ENCODE measurements at regions not wholly inside any gene's neighbourhood (a gene's known extent, or its start where the extent isn't known, plus 50 kb on each side); places are given as distances from the start of the nearest gene placed in this dataset.

DNA sequence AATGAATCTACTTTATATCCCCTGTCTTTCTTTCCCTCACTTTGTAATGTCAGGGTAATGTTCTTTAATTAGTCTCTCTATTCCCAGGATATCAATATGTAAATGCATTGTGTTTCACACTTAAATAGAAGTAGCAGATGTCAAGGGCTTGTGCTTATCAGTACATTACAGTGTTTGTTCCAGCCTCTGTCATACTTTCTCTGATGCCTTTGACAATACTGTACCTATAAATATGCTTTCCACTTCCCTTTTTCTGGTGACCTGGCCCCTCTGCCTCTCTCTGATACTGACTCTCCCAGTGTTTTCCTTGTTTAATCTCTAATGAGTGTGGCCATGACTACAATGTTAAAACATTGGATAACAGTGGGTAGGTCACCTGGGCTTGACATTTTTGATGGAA lies 862.0 kb upstream of the NEGR1 start:
- no peak overlapping the region for H3K4me2 ChIP-seq
- no peak overlapping the region for H2AFZ ChIP-seq
- peaks cover 10% of the 10 kb centered on the region; the same call in 2 of the 3 replicates for H3K4me1 Mint-ChIP-seq
- no peak overlapping the region for H3K27ac Mint-ChIP-seq
- no peak overlapping the region for H3K4me3 Mint-ChIP-seq
- H3K27me3 Mint-ChIP-seq (ENCODE audit: insufficient read depth, low read depth, poor library complexity): no peaks in the 10 kb centered on the region
- no peaks in the 10 kb centered on the region for H3K27me3 ChIP-seq (ENCODE audit: insufficient read depth)
- peaks cover 9% of the 10 kb centered on the region for H3K36me3 ChIP-seq (ENCODE audit: insufficient read depth)
- H3K27ac ChIP-seq (ENCODE audit: low read depth): no peak overlapping the region
- H3F3A ChIP-seq (replicated peaks; ENCODE audit: low read depth): no peaks in the 10 kb centered on the region
- no peaks in the 10 kb centered on the region for H3K79me2 ChIP-seq (replicated peaks; ENCODE audit: insufficient read depth)
- TF ChIP-seq ZNF114 (CRISPR knock-in tag; IDR thresholded peaks at IDR 0.05): no peak
- TF ChIP-seq, protein P1, sequence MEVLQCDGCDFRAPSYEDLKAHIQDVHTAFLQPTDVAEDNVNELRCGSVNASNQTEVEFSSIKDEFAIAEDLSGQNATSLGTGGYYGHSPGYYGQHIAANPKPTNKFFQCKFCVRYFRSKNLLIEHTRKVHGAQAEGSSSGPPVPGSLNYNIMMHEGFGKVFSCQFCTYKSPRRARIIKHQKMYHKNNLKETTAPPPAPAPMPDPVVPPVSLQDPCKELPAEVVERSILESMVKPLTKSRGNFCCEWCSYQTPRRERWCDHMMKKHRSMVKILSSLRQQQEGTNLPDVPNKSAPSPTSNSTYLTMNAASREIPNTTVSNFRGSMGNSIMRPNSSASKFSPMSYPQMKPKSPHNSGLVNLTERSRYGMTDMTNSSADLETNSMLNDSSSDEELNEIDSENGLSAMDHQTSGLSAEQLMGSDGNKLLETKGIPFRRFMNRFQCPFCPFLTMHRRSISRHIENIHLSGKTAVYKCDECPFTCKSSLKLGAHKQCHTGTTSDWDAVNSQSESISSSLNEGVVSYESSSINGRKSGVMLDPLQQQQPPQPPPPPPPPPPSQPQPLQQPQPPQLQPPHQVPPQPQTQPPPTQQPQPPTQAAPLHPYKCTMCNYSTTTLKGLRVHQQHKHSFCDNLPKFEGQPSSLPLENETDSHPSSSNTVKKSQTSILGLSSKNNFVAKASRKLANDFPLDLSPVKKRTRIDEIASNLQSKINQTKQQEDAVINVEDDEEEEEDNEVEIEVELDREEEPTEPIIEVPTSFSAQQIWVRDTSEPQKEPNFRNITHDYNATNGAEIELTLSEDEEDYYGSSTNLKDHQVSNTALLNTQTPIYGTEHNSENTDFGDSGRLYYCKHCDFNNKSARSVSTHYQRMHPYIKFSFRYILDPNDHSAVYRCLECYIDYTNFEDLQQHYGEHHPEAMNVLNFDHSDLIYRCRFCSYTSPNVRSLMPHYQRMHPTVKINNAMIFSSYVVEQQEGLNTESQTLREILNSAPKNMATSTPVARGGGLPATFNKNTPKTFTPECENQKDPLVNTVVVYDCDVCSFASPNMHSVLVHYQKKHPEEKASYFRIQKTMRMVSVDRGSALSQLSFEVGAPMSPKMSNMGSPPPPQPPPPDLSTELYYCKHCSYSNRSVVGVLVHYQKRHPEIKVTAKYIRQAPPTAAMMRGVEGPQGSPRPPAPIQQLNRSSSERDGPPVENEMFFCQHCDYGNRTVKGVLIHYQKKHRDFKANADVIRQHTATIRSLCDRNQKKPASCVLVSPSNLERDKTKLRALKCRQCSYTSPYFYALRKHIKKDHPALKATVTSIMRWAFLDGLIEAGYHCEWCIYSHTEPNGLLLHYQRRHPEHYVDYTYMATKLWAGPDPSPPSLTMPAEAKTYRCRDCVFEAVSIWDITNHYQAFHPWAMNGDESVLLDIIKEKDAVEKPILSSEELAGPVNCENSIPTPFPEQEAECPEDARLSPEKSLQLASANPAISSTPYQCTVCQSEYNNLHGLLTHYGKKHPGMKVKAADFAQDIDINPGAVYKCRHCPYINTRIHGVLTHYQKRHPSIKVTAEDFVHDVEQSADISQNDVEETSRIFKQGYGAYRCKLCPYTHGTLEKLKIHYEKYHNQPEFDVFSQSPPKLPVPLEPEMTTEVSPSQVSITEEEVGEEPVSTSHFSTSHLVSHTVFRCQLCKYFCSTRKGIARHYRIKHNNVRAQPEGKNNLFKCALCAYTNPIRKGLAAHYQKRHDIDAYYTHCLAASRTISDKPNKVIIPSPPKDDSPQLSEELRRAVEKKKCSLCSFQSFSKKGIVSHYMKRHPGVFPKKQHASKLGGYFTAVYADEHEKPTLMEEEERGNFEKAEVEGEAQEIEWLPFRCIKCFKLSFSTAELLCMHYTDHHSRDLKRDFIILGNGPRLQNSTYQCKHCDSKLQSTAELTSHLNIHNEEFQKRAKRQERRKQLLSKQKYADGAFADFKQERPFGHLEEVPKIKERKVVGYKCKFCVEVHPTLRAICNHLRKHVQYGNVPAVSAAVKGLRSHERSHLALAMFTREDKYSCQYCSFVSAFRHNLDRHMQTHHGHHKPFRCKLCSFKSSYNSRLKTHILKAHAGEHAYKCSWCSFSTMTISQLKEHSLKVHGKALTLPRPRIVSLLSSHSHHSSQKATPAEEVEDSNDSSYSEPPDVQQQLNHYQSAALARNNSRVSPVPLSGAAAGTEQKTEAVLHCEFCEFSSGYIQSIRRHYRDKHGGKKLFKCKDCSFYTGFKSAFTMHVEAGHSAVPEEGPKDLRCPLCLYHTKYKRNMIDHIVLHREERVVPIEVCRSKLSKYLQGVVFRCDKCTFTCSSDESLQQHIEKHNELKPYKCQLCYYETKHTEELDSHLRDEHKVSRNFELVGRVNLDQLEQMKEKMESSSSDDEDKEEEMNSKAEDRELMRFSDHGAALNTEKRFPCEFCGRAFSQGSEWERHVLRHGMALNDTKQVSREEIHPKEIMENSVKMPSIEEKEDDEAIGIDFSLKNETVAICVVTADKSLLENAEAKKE (CRISPR knock-in tag; IDR thresholded peaks at IDR 0.05): no peak
- DNase-seq (ENCODE audit: low spot score) (no peak), ATAC-seq (no peak)
- H3K4me3 ChIP-seq: no peak overlapping the region
- H4K20me1 ChIP-seq (replicated peaks; ENCODE audit: insufficient read depth): no peaks in the 10 kb centered on the region
- peaks cover 27% of the 10 kb centered on the region for H3K9me3 Mint-ChIP-seq
- peaks cover 19% of the 10 kb centered on the region; the same call in 2 of the 3 replicates for H3K36me3 Mint-ChIP-seq (ENCODE audit: low read depth)
- peaks cover 15% of the 10 kb centered on the region; the same call in 1 of the 2 replicates for H3K9me2 ChIP-seq (ENCODE audit: insufficient read depth)
- peaks cover 10% of the 10 kb centered on the region; the same call in 1 of the 2 replicates for H3K4me1 ChIP-seq (ENCODE audit: insufficient read depth)

DNA sequence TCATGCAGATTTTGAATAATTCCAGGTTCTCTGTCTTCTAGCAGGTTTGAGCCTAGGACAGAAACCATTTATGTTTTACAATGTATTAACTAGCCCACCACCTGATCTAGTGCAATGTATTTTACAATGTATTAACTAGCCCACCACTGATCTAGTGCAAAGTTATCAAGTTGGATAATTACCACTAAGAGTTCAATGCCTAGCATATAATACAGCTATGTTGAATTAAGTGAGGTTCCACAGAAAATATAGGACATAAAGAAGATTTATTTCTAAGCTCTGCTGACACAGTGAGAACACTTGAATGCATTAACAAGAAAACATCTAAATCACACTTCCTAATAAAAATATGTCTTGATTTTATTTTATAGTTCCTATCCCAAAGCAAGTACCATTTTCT lies 854.6 kb upstream of the NEGR1 start:
- H3K36me3 ChIP-seq (ENCODE audit: insufficient read depth): no peaks in the 10 kb centered on the region; the same call in 1 of the 2 replicates
- no peaks in the 10 kb centered on the region for H3K4me1 ChIP-seq (ENCODE audit: insufficient read depth)
- peaks cover 18% of the 10 kb centered on the region; the same call in 1 of the 2 replicates for H3K9me2 ChIP-seq (ENCODE audit: insufficient read depth)
- no peaks in the 10 kb centered on the region for H3K27me3 ChIP-seq (ENCODE audit: insufficient read depth)
- no peak overlapping the region for H2AFZ ChIP-seq
- no peaks in the 10 kb centered on the region for H3F3A ChIP-seq (replicated peaks; ENCODE audit: low read depth)
- H3K4me2 ChIP-seq: no peak overlapping the region
- ATAC-seq: no peak
- Mint-ChIP-seq H3K4me3 (no peak overlapping the region), H3K4me1 (no peaks in the 10 kb centered on the region), H3K27ac (no peak overlapping the region), H3K27me3 (ENCODE audit: insufficient read depth, low read depth, poor library complexity) (no peaks in the 10 kb centered on the region), H3K9me3 (peaks cover 13% of the 10 kb centered on the region; the same call in 2 of the 3 replicates), H3K36me3 (ENCODE audit: low read depth) (peaks cover 7% of the 10 kb centered on the region; the same call in 2 of the 3 replicates)
- H3K27ac ChIP-seq (ENCODE audit: low read depth): no peak overlapping the region
- H4K20me1 ChIP-seq (replicated peaks; ENCODE audit: insufficient read depth): no peaks in the 10 kb centered on the region
- H3K4me3 ChIP-seq: no peak overlapping the region
- no peaks in the 10 kb centered on the region for H3K79me2 ChIP-seq (replicated peaks; ENCODE audit: insufficient read depth)
- DNase-seq (ENCODE audit: low spot score): no peak
- TF ChIP-seq CREB1 (CRISPR knock-in tag; IDR thresholded peaks at IDR 0.05; ENCODE audit: low read depth) (no peak), ZNF331 (CRISPR knock-in tag; IDR thresholded peaks at IDR 0.05; ENCODE audit: low read depth) (no peak), EZH2phosphoT487 (IDR thresholded peaks at IDR 0.05; ENCODE audit: unreplicated experiment) (no peak)
- TF ChIP-seq, protein P2, sequence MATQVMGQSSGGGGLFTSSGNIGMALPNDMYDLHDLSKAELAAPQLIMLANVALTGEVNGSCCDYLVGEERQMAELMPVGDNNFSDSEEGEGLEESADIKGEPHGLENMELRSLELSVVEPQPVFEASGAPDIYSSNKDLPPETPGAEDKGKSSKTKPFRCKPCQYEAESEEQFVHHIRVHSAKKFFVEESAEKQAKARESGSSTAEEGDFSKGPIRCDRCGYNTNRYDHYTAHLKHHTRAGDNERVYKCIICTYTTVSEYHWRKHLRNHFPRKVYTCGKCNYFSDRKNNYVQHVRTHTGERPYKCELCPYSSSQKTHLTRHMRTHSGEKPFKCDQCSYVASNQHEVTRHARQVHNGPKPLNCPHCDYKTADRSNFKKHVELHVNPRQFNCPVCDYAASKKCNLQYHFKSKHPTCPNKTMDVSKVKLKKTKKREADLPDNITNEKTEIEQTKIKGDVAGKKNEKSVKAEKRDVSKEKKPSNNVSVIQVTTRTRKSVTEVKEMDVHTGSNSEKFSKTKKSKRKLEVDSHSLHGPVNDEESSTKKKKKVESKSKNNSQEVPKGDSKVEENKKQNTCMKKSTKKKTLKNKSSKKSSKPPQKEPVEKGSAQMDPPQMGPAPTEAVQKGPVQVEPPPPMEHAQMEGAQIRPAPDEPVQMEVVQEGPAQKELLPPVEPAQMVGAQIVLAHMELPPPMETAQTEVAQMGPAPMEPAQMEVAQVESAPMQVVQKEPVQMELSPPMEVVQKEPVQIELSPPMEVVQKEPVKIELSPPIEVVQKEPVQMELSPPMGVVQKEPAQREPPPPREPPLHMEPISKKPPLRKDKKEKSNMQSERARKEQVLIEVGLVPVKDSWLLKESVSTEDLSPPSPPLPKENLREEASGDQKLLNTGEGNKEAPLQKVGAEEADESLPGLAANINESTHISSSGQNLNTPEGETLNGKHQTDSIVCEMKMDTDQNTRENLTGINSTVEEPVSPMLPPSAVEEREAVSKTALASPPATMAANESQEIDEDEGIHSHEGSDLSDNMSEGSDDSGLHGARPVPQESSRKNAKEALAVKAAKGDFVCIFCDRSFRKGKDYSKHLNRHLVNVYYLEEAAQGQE (IDR thresholded peaks at IDR 0.05; ENCODE audit: unreplicated experiment): no peak
- TF ChIP-seq, protein P3, sequence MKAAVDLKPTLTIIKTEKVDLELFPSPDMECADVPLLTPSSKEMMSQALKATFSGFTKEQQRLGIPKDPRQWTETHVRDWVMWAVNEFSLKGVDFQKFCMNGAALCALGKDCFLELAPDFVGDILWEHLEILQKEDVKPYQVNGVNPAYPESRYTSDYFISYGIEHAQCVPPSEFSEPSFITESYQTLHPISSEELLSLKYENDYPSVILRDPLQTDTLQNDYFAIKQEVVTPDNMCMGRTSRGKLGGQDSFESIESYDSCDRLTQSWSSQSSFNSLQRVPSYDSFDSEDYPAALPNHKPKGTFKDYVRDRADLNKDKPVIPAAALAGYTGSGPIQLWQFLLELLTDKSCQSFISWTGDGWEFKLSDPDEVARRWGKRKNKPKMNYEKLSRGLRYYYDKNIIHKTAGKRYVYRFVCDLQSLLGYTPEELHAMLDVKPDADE (IDR thresholded peaks at IDR 0.05): no peak

Data from GM23338 (cell line).